Pancreas (tissue), 10 donors: ENCODE measurements at regions not wholly inside any gene's neighbourhood (a gene's known extent, or its start where the extent isn't known, plus 50 kb on each side); places are given as distances from the start of the nearest gene placed in this dataset.

Source experiments
- ATAC-seq, 4 donors: fragments of 200-7000 bp; cut with Tn5 transposase; one replicate each; pipeline versions ENCODE4 v1.8.0 to v1.9.1; 2020; ENCODE audit warnings: mild to moderate bottlenecking in 4 of 4, moderate library complexity in 4 of 4
- DNase-seq, 6 donors: peaks; one replicate each; pipeline ENCODE4 v3.0.0-alpha.2; 2020
- FAIRE-seq: peaks from 2 replicates; lab custom pipeline; 2012; peaks lifted over from hg19 to GRCh38; lab: Jason Lieb, UNC
- H3K27ac ChIP-seq, 4 donors: fragments of 200-600 bp; sonication (generic); 1 replicate in 3 of 4; 2 replicates in 1 of 4; pipeline versions ENCODE4 v1.5.0 to v1.8.0; 2020
- H3K27me3 ChIP-seq, 4 donors: fragments of 200-600 bp; one replicate each; pipeline ENCODE4 v1.8.0; 2021
- H3K36me3 ChIP-seq, 3 donors: fragments of 200-600 bp; sonication (generic) in 1 of 3; one replicate each; pipeline versions ENCODE4 v1.5.0 to v1.8.0; 2020 to 2021
- H3K4me1 ChIP-seq, 3 donors: fragments of 200-600 bp; one replicate each; pipeline ENCODE4 v1.8.0; 2021
- H3K4me3 ChIP-seq, 4 donors: fragments of 200-600 bp; sonication (generic) in 2 of 4; one replicate each; pipeline versions ENCODE4 v1.5.0 to v1.8.0; 2020 to 2021
- H3K9me3 ChIP-seq, 4 donors: fragments of 200-600 bp; one replicate each; pipeline ENCODE4 v1.8.0; 2021
- WGBS, 2 donors: extraction: QIAGEN DNeasy Blood & Tissue Kit; methylation state at CpG; one replicate each; pipeline ENCODE4 v1.1.7; 2013; 5-methylcytosine and 5-hydroxymethylcytosine counted together
- intact Hi-C, 3 donors: fragments of 100-400 bp; cut with DNase I; formaldehyde crosslinking; loops; one replicate each; pipeline versions ENCODE4 v1.11.1 to v1.14.2; 2022
- TF ChIP-seq, protein P1 (sequence below), 4 donors: fragments of 200-600 bp; sonication (generic) in 3 of 4; IDR thresholded peaks; one replicate each; pipeline versions ENCODE4 v1.5.0 to v1.8.0; 2021; ENCODE audit warnings: antibody characterized with exemption in 4 of 4
- donor health status: healthy with polysubstance abuse.
- donor health status: DM: no; HTN: no; CAD: no; lungs with moderate emphysema.
- donor health status: DM: no; HTN: no; CAD: no.
- donor health status: control.
- donor health status: control.
- donor health status: Bipolar disorder and iron deficiency.
- donor health status: DM: yes; HTN: yes; CAD: no.
- donor health status: DM: no; HTN: no; CAD: no.
- donor health status: DM: no; HTN: no; CAD: no.
- donor health status: DM: yes; HTN: yes; CAD: no.

DNA sequence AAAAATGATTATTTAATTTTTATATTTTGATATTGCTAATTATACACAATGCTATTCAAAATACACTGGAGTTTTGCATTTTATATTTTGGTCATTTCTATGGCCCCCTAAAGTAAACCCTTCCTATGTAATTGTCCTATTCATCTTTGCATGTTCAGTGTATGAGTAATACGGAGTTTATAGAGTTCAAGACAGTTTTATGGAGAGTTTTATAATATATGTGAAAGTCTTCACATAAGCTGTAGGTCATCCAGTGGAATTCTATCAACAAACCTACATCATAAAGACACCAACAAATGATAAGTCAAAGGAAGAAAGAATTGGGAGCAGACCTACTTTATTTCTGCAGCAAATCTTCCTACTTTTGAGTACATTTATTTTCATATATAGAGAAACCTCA is 1200.4 kb upstream of the EPHA6 start:
- no peak for FAIRE-seq

DNA sequence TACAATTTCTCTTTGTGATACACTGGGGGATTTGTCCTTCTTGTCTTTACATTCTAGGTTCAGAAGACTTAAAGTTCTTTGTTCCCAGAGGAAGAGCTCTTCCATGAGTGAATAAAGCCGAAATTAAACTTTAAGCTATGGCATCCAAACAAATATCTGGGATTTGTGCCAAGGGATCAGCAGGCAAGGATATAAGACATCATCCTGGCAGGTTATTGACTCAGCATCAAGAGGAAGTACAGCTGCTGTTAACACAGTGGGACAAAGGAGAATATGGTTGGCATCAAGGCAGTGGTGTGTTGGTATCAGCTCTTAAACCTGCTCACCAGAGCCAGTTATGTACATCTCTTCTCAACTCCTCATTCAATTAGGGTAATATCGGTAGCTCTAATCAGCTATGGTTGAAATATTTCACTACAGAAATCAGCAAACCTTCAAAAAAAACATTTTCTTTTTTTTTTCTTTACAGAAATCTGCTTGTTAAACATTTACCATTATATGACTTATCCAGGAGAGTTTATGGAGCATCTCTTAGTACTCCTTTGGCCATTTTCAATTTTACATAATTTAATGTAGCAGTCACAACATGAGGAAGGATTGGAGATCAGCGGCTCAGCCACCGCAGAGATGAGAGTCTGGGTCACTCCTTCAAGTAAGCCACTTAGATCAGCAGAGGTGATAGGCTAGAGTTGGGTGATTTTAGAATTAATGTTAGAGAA is 1198.6 kb upstream of the EPHA6 start:
- TF ChIP-seq, protein P1, sequence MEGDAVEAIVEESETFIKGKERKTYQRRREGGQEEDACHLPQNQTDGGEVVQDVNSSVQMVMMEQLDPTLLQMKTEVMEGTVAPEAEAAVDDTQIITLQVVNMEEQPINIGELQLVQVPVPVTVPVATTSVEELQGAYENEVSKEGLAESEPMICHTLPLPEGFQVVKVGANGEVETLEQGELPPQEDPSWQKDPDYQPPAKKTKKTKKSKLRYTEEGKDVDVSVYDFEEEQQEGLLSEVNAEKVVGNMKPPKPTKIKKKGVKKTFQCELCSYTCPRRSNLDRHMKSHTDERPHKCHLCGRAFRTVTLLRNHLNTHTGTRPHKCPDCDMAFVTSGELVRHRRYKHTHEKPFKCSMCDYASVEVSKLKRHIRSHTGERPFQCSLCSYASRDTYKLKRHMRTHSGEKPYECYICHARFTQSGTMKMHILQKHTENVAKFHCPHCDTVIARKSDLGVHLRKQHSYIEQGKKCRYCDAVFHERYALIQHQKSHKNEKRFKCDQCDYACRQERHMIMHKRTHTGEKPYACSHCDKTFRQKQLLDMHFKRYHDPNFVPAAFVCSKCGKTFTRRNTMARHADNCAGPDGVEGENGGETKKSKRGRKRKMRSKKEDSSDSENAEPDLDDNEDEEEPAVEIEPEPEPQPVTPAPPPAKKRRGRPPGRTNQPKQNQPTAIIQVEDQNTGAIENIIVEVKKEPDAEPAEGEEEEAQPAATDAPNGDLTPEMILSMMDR (IDR thresholded peaks at IDR 0.05), result no peak
- FAIRE-seq, result no peak
- ATAC-seq, result no peak
- 80 to 87% methylated on average over 4 of the region's 4 CpGs for WGBS, 2 donors
- no peak for DNase-seq
- no peaks in the 10 kb centered on the region for H3K4me1 ChIP-seq
- H3K9me3 ChIP-seq, result no peaks in the 10 kb centered on the region
- no peaks in the 10 kb centered on the region for H3K27me3 ChIP-seq
- no peaks in the 10 kb centered on the region for H3K36me3 ChIP-seq
- H3K4me3 ChIP-seq, result no peak overlapping the region
- intact Hi-C loops, result no loop called here
- no peak overlapping the region for H3K27ac ChIP-seq

More for the DNA sequence above, 1200.4 kb upstream of the EPHA6 start:
- ATAC-seq (no peak), DNase-seq (no peak)
- intact Hi-C loops, result no loop called here
- Histone ChIP-seq H3K27me3 (no peaks in the 10 kb centered on the region), H3K4me1 (no peaks in the 10 kb centered on the region), H3K4me3 (no peak overlapping the region), H3K27ac (no peak overlapping the region), H3K36me3 (no peaks in the 10 kb centered on the region), H3K9me3 (no peaks in the 10 kb centered on the region)
- 63 to 82% methylated on average over 1 of the region's 1 CpG for WGBS, 2 donors
- TF ChIP-seq, protein P1 (IDR thresholded peaks at IDR 0.05), result no peak

DNA sequence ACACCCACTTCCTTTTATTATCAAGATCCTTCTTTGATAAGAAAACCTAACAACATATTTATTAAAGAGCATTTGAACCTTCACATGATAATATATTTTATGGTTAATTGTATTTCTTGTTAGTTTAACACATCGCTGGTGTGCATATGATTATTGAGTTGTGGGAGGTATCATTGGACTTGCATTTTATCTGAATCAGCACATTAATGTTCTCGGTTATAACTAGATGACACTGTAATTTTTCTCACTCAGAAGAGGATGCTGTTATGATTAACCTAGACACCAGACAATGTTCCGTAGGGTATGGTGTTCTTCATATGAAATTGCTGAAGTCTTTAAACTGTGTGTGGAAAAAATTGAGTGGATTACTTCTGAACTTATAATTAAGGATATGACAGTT is 1188.3 kb upstream of the EPHA6 start:
- Histone ChIP-seq H3K27ac (no peak overlapping the region), H3K4me1 (no peaks in the 10 kb centered on the region), H3K4me3 (no peak overlapping the region), H3K9me3 (no peaks in the 10 kb centered on the region), H3K27me3 (no peaks in the 10 kb centered on the region), H3K36me3 (no peaks in the 10 kb centered on the region)
- TF ChIP-seq, protein P1 (IDR thresholded peaks at IDR 0.05), result no peak
- no peak for ATAC-seq
- no peak for DNase-seq
- intact Hi-C loops, result no loop called here
- FAIRE-seq, result no peak
- 81 to 88% methylated on average over 3 of the region's 3 CpGs for WGBS, 2 donors

DNA sequence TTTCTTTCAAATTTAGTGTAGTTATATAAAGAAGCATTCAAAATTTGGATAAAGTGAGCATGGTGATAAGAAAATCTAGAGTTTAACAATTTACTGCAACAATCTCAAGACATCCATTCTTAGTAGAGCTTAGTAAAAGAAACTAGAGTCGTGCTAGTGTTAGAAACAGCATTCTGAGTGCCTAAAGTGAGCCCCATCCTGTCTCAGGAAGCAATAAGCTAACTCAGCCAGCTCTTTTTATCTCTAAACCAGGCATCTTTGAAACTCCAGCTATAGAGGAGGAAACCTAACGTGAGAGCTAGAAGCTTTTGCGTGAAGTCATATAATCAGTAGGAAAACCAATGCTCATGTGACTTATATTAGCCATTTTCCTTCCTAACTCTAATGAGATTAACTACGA is 1187.1 kb upstream of the EPHA6 start:
- Histone ChIP-seq H3K27ac (no peak overlapping the region), H3K4me3 (no peak overlapping the region), H3K4me1 (no peaks in the 10 kb centered on the region), H3K36me3 (no peaks in the 10 kb centered on the region), H3K9me3 (no peaks in the 10 kb centered on the region), H3K27me3 (no peaks in the 10 kb centered on the region)
- intact Hi-C loops, result no loop called here
- TF ChIP-seq, protein P1 (IDR thresholded peaks at IDR 0.05), result no peak
- no peak for ATAC-seq
- 65 to 79% methylated on average over 4 of the region's 4 CpGs for WGBS, 2 donors
- no peak for DNase-seq
- no peak for FAIRE-seq

DNA sequence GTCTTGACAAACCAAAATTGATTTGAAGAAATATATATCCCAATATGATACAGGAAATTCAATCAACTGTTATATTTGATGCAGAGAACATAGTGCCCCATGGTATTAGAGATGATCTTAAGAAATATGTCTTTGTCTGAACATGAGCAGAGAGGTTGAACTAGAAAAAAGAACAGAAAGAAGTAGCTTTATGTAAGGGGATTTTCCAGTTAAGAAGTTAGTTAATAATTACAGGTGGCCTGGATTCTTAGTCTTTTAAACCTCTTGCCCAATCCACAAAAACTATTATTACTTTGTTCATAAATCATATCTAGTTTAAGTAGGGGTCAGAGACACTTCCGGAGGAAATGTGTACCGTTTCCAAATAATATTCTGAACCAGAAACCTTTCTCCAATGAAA is 1186.7 kb upstream of the EPHA6 start:
- no peaks in the 10 kb centered on the region for H3K9me3 ChIP-seq
- ATAC-seq, result no peak

More for the DNA sequence above, 1186.7 kb upstream of the EPHA6 start:
- TF ChIP-seq, protein P1 (IDR thresholded peaks at IDR 0.05), result no peak
- no peak for DNase-seq
- H3K27ac ChIP-seq, result no peak overlapping the region
- no peak overlapping the region for H3K4me3 ChIP-seq
- 40 to 48% methylated on average over 2 of the region's 2 CpGs for WGBS, 2 donors
- intact Hi-C loops, result no loop called here
- no peak for FAIRE-seq
- no peaks in the 10 kb centered on the region for H3K27me3 ChIP-seq
- H3K4me1 ChIP-seq, result no peaks in the 10 kb centered on the region
- no peaks in the 10 kb centered on the region for H3K36me3 ChIP-seq
